ENCODE measurements at regions not wholly inside any gene's neighbourhood (a gene's known extent, or its start where the extent isn't known, plus 50 kb on each side); places are given as distances from the start of the nearest gene placed in this dataset.

- no peak overlapping the region for H3K4me3 ChIP-seq (ENCODE audit: low read depth, low read length)
- DNase-seq (ENCODE audit: low read depth): no peak
- TF ChIP-seq CTCF (IDR thresholded peaks at IDR 0.05; ENCODE audit: insufficient read depth, low read depth, low read length): no peak
Measured at GRCh38 chr14:89586258-89587135, 169.5 kb upstream of the FOXN3 start.

- TF ChIP-seq CTCF (IDR thresholded peaks at IDR 0.05; ENCODE audit: insufficient read depth, low read depth, low read length): no peak
- no peak overlapping the region for H3K4me3 ChIP-seq (ENCODE audit: low read depth, low read length)
- DNase-seq (ENCODE audit: low read depth): peak; percentile 69
Measured at GRCh38 chr14:89578156-89578555, 161.1 kb upstream of the FOXN3 start.

- DNase-seq (ENCODE audit: low read depth): no peak
- no peak overlapping the region for H3K4me3 ChIP-seq (ENCODE audit: low read depth, low read length)
- no peak for TF ChIP-seq CTCF (IDR thresholded peaks at IDR 0.05; ENCODE audit: insufficient read depth, low read depth, low read length)
Measured at GRCh38 chr14:89576960-89577359, 159.9 kb upstream of the FOXN3 start.

GRCh38 chr14:89576145-89576927, 159.3 kb upstream of the FOXN3 start:
- no peak overlapping the region for H3K4me3 ChIP-seq (ENCODE audit: low read depth, low read length)
- TF ChIP-seq CTCF (IDR thresholded peaks at IDR 0.05; ENCODE audit: insufficient read depth, low read depth, low read length): no peak
- DNase-seq (ENCODE audit: low read depth): no peak

GRCh38 chr14:89575386-89576061, 158.5 kb upstream of the FOXN3 start:
- no peak for TF ChIP-seq CTCF (IDR thresholded peaks at IDR 0.05; ENCODE audit: insufficient read depth, low read depth, low read length)
- DNase-seq (ENCODE audit: low read depth): no peak
- no peak overlapping the region for H3K4me3 ChIP-seq (ENCODE audit: low read depth, low read length)

GRCh38 chr14:89574420-89574819, 157.4 kb upstream of the FOXN3 start:
- H3K4me3 ChIP-seq (ENCODE audit: low read depth, low read length): no peak overlapping the region
- no peak for TF ChIP-seq CTCF (IDR thresholded peaks at IDR 0.05; ENCODE audit: insufficient read depth, low read depth, low read length)
- DNase-seq (ENCODE audit: low read depth): no peak

Measured in fibroblast of villous mesenchyme (primary cell).